Thyroid gland (tissue), 4 donors: ENCODE measurements at regions not wholly inside any gene's neighbourhood (a gene's known extent, or its start where the extent isn't known, plus 50 kb on each side); places are given as distances from the start of the nearest gene placed in this dataset.

Experiments
- DNase-seq, 2 donors: peaks; one replicate each; pipeline ENCODE4 v3.0.0-alpha.2; 2019
- H3K27ac ChIP-seq, 3 donors: fragments of 200-600 bp; sonication (generic); 1 replicate in 2 of 3; 2 replicates in 1 of 3; pipeline ENCODE4 v1.5.1; 2016 to 2019; ENCODE audit warnings: mild to moderate bottlenecking in 1 of 3, moderate library complexity in 1 of 3
- H3K27me3 ChIP-seq: fragments of 200-600 bp; sonication (generic); one replicate; pipeline ENCODE4 v1.5.1; 2019
- H3K36me3 ChIP-seq, 2 donors: fragments of 200-600 bp; sonication (generic); one replicate each; pipeline ENCODE4 v1.5.1; 2016 to 2019
- H3K4me1 ChIP-seq, 2 donors: fragments of 200-600 bp; sonication (generic); one replicate each; pipeline ENCODE4 v1.5.1; 2017 to 2019
- H3K4me3 ChIP-seq, 3 donors: fragments of 200-600 bp; sonication (generic); replicated peaks in 1 of 3; 1 replicate in 2 of 3; 2 replicates in 1 of 3; pipeline ENCODE4 v1.5.1; 2016; ENCODE audit warnings: mild to moderate bottlenecking in 1 of 3
- H3K9me3 ChIP-seq: fragments of 200-600 bp; sonication (generic); one replicate; pipeline ENCODE4 v1.5.1; 2017
- CTCF ChIP-seq, 6 experiments: fragments of 200-600 bp in 3 of 6; fragments of 450-650 bp in 3 of 6; sonication (generic) in 3 of 6; IDR thresholded peaks; one replicate each; pipeline ENCODE4 v1.5.1; 2016 to 2019; ENCODE audit warnings: antibody characterized with exemption in 6 of 6, mild to moderate bottlenecking in 2 of 6, inconsistent platforms in 1 of 6, moderate library complexity in 1 of 6
- POLR2A ChIP-seq, 2 donors: fragments of 450-650 bp; IDR thresholded peaks; one replicate each; pipeline ENCODE4 v1.6.1; 2017; ENCODE audit warnings: antibody characterized with exemption in 2 of 2, mild to moderate bottlenecking in 2 of 2, moderate library complexity in 1 of 2
- WGBS, 2 donors: methylation state at CpG; one replicate each; pipeline ENCODE4 v1.1.5; 2017; 5-methylcytosine and 5-hydroxymethylcytosine counted together
- intact Hi-C: fragments of 100-400 bp; cut with DNase I; formaldehyde crosslinking; loops from one replicate; pipeline ENCODE4 v1.15.1; 2023

- Histone ChIP-seq H3K4me1 (no peaks in the 10 kb centered on the region), H3K4me3 (no peak overlapping the region), H3K36me3 (no peaks in the 10 kb centered on the region), H3K27ac (no peak overlapping the region), H3K9me3 (no peaks in the 10 kb centered on the region), H3K27me3 (no peaks in the 10 kb centered on the region)
- DNase-seq, result no peak
- TF ChIP-seq POLR2A (IDR thresholded peaks at IDR 0.05) (no peak), CTCF (IDR thresholded peaks at IDR 0.05) (no peak)
- intact Hi-C loops, result no loop called here
- WGBS, 2 donors, result 92% methylated on average over 2 of the region's 2 CpGs
These were observed 1435.9 kb upstream of the TMEM132C start for GRCh38 chr12:126830778-126831680.

- H3K36me3 ChIP-seq, result no peaks in the 10 kb centered on the region
- H3K4me3 ChIP-seq, result no peak overlapping the region
- DNase-seq, result no peak
- TF ChIP-seq POLR2A (IDR thresholded peaks at IDR 0.05) (no peak), CTCF (IDR thresholded peaks at IDR 0.05) (no peak)
- H3K27me3 ChIP-seq, result no peaks in the 10 kb centered on the region
- WGBS, 2 donors, result 24 to 38% methylated on average over 2 of the region's 2 CpGs
- no peaks in the 10 kb centered on the region for H3K4me1 ChIP-seq
- H3K27ac ChIP-seq, result no peak overlapping the region
- intact Hi-C loops, result no loop called here
- no peaks in the 10 kb centered on the region for H3K9me3 ChIP-seq
These were observed 1429.3 kb upstream of the TMEM132C start for GRCh38 chr12:126837697-126838096.

- Histone ChIP-seq H3K4me1 (no peaks in the 10 kb centered on the region), H3K27me3 (no peaks in the 10 kb centered on the region), H3K4me3 (no peak overlapping the region), H3K9me3 (no peaks in the 10 kb centered on the region), H3K36me3 (no peaks in the 10 kb centered on the region), H3K27ac (no peak overlapping the region)
- WGBS, 2 donors, result 76 to 83% methylated on average over 9 of the region's 9 CpGs
- intact Hi-C loops, result no loop called here
- DNase-seq, result no peak
- no peak for TF ChIP-seq CTCF (IDR thresholded peaks at IDR 0.05)
- no peak for TF ChIP-seq POLR2A (IDR thresholded peaks at IDR 0.05)
These were observed 1422.9 kb upstream of the TMEM132C start for GRCh38 chr12:126843915-126844669.

GRCh38 chr12:126847005-126847629, 1419.9 kb upstream of the TMEM132C start:
- H3K4me1 ChIP-seq, result no peaks in the 10 kb centered on the region
- H3K27ac ChIP-seq, result no peak overlapping the region
- 66 to 74% methylated on average over 5 of the region's 5 CpGs for WGBS, 2 donors
- TF ChIP-seq POLR2A (IDR thresholded peaks at IDR 0.05) (no peak), CTCF (IDR thresholded peaks at IDR 0.05) (no peak)
- no peaks in the 10 kb centered on the region for H3K27me3 ChIP-seq
- no peaks in the 10 kb centered on the region for H3K36me3 ChIP-seq
- no peak overlapping the region for H3K4me3 ChIP-seq
- no peak for DNase-seq
- H3K9me3 ChIP-seq, result no peaks in the 10 kb centered on the region
- intact Hi-C loops, result no loop called here
